Activated CD8-positive, alpha-beta memory T cell treated with anti-CD3 and anti-CD28 coated beads, Interleukin-2, amount 10 ng/mL, durations not matched to agents 7 days and 5 days (primary cell): ENCODE measurements at regions not wholly inside any gene's neighbourhood (a gene's known extent, or its start where the extent isn't known, plus 50 kb on each side); places are given as distances from the start of the nearest gene placed in this dataset.

ENCODE experiments used
- ATAC-seq: fragments of 150-1000 bp; cut with Tn5 transposase; one replicate; pipeline ENCODE4 v1.10.0; 2021; ENCODE audit warnings: moderate library complexity
- CTCF ChIA-PET: fragments of 350-600 bp; sonication (Branson Sonifier 250); formaldehyde crosslinking; loops from one replicate; lab custom pipeline; 2021; ENCODE audit warnings: antibody characterized with exemption; lab: Charles Lee
- DNase-seq: peaks from one replicate; pipeline ENCODE4 v3.0.0-alpha.2; 2020
- H3K27ac Mint-ChIP-seq: one replicate; pipeline ENCODE4 v1.8.0; 2021; ENCODE audit warnings: mild to moderate bottlenecking, mixed read lengths
- H3K27me3 Mint-ChIP-seq: one replicate; pipeline ENCODE4 v1.8.0; 2021; ENCODE audit warnings: mixed read lengths
- H3K36me3 Mint-ChIP-seq: one replicate; pipeline ENCODE4 v1.8.0; 2021; ENCODE audit warnings: mild to moderate bottlenecking, mixed read lengths
- H3K4me1 Mint-ChIP-seq: one replicate; pipeline ENCODE4 v1.8.0; 2021; ENCODE audit warnings: mixed read lengths
- H3K4me3 Mint-ChIP-seq: one replicate; pipeline ENCODE4 v1.8.0; 2021; ENCODE audit warnings: mild to moderate bottlenecking, moderate library complexity, mixed read lengths
- H3K9me3 Mint-ChIP-seq: one replicate; pipeline ENCODE4 v1.8.0; 2022; ENCODE audit warnings: low read depth, mixed read lengths

DNA sequence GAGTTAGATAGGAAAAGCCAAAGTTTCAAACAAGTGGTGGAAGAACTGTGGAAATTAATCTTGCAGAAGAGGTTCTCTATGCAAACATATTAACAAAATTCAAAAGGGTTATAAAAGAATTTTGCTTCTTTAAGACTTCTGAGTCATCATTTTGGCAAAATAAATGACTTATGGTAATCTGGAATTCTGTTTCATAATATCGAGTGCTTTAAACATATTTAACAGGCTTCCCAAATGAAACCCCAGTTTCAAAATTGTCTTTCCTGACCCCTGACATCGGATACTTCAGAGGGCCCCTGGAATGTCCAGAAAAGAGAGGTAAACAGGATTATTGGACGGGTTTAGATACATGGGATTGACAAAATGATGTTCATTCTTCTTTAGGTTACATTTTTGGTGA, 444.6 kb downstream of the HTR7 start:
- Mint-ChIP-seq H3K9me3 (peaks cover 6% of the 10 kb centered on the region), H3K27ac (no peak overlapping the region), H3K36me3 (no peaks in the 10 kb centered on the region), H3K4me3 (no peak overlapping the region), H3K4me1 (no peaks in the 10 kb centered on the region), H3K27me3 (no peaks in the 10 kb centered on the region)
- no peak for DNase-seq
- CTCF ChIA-PET = no interaction called here
- no peak for ATAC-seq

DNA sequence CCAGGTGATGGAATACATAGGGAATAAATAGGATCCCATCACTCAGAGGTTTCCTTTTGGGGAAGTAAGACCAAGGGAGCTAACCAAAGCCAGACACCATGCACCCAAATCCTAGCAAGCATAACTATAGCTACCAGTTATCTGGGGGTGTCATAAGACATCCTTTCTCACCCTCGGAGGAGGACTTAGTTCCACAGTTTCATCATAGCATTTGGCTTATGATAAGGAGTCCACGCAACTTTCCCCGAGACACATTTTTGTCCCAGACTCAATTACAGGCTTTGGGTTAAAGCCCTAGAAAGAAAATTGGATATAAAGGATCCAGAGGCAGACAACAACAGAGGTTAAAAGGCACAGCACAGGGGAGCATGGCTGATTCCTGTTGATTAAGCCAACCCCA, 442.9 kb downstream of the HTR7 start:
- no peaks in the 10 kb centered on the region for H3K36me3 Mint-ChIP-seq
- CTCF ChIA-PET = no interaction called here
- no peaks in the 10 kb centered on the region for H3K4me1 Mint-ChIP-seq
- no peaks in the 10 kb centered on the region for H3K27me3 Mint-ChIP-seq
- DNase-seq (no peak), ATAC-seq (no peak)
- peaks cover 4% of the 10 kb centered on the region for H3K9me3 Mint-ChIP-seq
- H3K4me3 Mint-ChIP-seq = no peak overlapping the region
- no peak overlapping the region for H3K27ac Mint-ChIP-seq

DNA sequence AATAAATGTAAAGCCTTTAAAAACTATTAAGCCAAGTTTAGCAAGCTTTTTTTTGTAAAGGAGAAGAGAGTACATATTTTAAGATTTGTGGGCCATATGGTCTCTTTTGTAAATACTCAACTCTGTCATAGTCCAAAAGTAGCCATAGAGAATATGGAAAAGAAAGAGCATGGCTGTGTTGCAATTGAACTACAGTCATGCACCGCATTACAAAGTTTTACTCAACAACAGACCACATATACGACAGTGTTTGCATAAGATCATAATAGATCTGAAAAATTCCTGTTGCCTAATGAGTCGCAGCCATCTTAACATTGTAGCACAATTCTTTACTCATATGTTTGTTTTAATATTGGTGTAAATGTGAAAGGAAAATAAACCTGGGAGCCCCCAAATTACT, 440.8 kb downstream of the HTR7 start:
- ATAC-seq = no peak
- Mint-ChIP-seq H3K27me3 (no peaks in the 10 kb centered on the region), H3K9me3 (peaks cover 3% of the 10 kb centered on the region), H3K27ac (no peak overlapping the region), H3K4me1 (no peaks in the 10 kb centered on the region), H3K36me3 (no peaks in the 10 kb centered on the region), H3K4me3 (no peak overlapping the region)
- CTCF ChIA-PET = no interaction called here
- no peak for DNase-seq

DNA sequence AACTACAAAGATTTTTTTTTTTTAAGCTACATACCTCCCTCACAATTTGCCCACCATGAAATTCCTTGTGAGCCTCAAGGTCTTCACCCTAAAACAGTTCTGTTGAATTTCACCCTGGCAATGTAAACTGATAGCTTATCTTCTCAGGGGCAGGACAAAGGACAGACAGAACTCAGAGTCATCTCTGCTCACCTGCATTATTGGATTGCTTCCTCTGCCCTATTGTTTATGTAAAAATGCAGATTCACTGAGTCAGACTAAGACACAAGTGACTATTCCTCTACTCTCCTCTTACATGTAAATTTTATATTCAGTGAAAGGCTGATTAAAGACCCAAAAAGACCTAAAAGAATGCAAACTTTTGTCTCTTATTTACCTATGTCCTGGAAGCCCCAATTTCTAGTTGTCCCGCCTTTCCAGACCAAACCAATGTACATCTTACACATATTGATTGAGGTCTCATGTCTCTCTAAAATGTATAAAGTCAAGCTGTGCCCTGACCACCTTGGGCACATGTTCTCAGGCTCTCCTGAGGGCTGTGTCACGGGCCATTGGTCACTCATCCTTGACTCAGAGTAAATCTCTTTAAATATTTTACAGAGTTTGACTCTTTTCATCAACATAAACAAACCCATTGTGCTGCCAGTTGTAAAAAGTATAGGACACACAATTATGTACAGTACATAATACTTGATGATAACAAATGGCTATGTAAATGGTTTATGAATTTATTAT, 440.2 kb downstream of the HTR7 start:
- ATAC-seq (no peak), DNase-seq (no peak)
- H3K9me3 Mint-ChIP-seq = peaks cover 3% of the 10 kb centered on the region
- H3K4me3 Mint-ChIP-seq = no peak overlapping the region
- H3K4me1 Mint-ChIP-seq = no peaks in the 10 kb centered on the region
- H3K27ac Mint-ChIP-seq = no peak overlapping the region
- no peaks in the 10 kb centered on the region for H3K27me3 Mint-ChIP-seq
- no peaks in the 10 kb centered on the region for H3K36me3 Mint-ChIP-seq
- CTCF ChIA-PET = no interaction called here

DNA sequence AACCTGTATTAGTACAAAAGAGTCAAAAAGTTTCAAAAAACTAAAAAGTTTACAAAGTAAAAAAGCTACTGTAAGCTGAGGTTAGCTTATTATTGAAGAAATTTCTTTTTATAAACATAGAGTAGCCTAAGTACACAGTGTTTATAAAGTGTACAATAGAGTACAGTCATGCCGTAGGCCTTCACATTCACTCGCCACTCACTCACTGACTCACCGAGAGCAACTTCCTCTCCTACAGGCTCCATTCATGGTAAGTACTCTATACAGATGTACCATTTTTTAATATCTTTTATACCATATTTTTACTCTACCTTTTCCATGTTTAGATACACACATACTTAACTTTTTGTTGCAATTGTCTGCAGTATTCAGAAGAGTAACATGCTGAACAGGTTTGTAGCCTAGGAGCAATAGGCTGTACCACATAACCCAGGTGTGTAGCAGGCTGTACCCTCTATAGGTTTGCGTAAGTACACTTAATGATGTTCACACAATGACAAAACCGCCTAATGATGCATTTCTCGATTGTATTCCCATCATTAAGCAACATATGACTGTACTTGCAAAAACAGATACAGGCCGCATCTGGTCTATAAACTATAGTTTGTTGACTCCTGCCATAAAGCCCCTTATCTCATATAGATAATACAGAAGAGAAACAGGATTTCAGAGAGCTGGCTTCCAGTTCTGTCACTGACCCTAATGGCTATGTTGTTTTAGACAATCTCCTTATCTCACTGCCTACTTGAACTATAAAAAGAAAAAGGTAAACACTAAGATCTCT, 438.8 kb downstream of the HTR7 start:
- no peaks in the 10 kb centered on the region for H3K4me1 Mint-ChIP-seq
- no peak overlapping the region for H3K27ac Mint-ChIP-seq
- no peak for DNase-seq
- no peak overlapping the region for H3K4me3 Mint-ChIP-seq
- no peaks in the 10 kb centered on the region for H3K36me3 Mint-ChIP-seq
- no peaks in the 10 kb centered on the region for H3K27me3 Mint-ChIP-seq
- ATAC-seq = no peak
- CTCF ChIA-PET = interaction anchor here (0.6 kb wide), 1 partner anchor 341 kb away, joined by 4 read pairs; no protein-coding TSS in a partner anchor
- peaks cover 6% of the 10 kb centered on the region for H3K9me3 Mint-ChIP-seq

DNA sequence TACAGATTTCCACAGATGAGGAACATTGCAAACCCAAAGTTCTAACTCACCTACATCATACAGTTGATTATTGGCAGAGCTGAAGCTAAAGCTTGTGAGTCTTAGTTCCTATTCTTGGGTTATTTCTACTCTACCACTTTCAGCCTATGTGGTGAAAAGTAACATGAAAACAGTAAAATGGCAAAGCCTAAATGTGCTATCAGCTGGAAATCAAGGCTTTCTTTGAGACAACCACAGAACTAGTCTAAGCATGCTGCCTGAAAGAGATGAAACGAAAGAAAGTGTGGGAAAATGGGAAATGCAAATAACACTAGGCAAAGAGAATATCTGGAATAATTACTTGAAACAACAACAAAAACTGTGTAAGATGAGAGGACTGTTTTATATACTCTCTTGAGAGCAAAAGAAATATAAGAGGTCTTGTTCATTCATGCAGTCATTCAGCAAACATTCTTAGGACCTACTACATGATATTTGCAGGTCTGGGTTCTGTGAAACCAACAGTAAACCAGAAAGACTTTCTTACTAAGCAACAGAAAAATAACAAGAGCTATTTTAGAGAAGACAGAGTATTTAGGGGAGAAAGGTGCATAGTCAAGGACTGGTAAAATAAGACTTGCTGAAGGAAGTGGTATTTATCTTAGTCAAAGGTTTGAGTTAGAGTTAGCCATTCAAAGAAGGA, 437.1 kb downstream of the HTR7 start:
- DNase-seq (no peak), ATAC-seq (no peak)
- no peak overlapping the region for H3K4me3 Mint-ChIP-seq
- H3K36me3 Mint-ChIP-seq = no peaks in the 10 kb centered on the region
- no peaks in the 10 kb centered on the region for H3K4me1 Mint-ChIP-seq
- peaks cover 10% of the 10 kb centered on the region for H3K9me3 Mint-ChIP-seq
- H3K27ac Mint-ChIP-seq = no peak overlapping the region
- CTCF ChIA-PET = no interaction called here
- no peaks in the 10 kb centered on the region for H3K27me3 Mint-ChIP-seq

DNA sequence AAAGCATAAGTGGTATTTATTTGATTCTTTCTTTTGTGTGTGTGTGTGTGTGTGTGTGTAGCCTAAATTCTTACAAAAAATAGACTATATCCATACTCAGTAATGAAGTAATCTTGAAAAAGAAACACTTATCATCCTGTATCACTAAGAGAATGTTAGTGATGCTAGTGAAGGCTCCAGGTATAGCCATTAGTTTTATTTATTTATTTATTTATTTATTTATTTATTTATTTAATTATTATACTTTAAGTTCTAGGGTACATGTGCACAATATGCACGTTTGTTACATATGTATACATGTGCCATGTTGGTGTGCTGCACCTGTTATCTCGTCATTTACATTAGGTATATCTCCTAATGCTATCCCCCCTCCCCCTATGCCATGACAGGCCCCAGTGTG, 436.0 kb downstream of the HTR7 start:
- H3K4me1 Mint-ChIP-seq = no peaks in the 10 kb centered on the region
- DNase-seq (no peak), ATAC-seq (no peak)
- no peak overlapping the region for H3K4me3 Mint-ChIP-seq
- H3K36me3 Mint-ChIP-seq = no peaks in the 10 kb centered on the region
- peaks cover 12% of the 10 kb centered on the region for H3K9me3 Mint-ChIP-seq
- H3K27ac Mint-ChIP-seq = no peak overlapping the region
- CTCF ChIA-PET = no interaction called here
- no peaks in the 10 kb centered on the region for H3K27me3 Mint-ChIP-seq

DNA sequence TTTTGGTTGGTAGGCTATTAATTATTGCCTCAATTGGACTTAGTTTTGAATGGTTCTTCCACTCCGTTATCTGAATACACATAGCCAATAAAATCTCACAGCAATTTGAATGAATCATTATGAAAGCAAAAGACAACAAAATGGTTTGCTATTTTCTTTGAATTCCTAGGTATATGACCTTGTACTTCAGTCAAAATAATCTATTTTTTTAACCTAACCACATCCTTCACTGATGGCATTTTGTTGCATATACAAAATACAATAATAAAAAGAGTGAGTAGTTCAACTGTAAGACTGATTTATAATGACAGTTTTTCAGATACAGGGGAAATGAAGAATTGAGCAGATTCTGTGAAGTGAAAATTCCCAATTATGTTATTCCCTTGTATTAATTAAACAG, 433.1 kb downstream of the HTR7 start:
- H3K4me1 Mint-ChIP-seq = no peaks in the 10 kb centered on the region
- H3K27me3 Mint-ChIP-seq = no peaks in the 10 kb centered on the region
- no peak for DNase-seq
- H3K9me3 Mint-ChIP-seq = peaks cover 12% of the 10 kb centered on the region
- H3K27ac Mint-ChIP-seq = no peak overlapping the region
- ATAC-seq = no peak
- H3K4me3 Mint-ChIP-seq = no peak overlapping the region
- CTCF ChIA-PET = no interaction called here
- H3K36me3 Mint-ChIP-seq = no peaks in the 10 kb centered on the region

DNA sequence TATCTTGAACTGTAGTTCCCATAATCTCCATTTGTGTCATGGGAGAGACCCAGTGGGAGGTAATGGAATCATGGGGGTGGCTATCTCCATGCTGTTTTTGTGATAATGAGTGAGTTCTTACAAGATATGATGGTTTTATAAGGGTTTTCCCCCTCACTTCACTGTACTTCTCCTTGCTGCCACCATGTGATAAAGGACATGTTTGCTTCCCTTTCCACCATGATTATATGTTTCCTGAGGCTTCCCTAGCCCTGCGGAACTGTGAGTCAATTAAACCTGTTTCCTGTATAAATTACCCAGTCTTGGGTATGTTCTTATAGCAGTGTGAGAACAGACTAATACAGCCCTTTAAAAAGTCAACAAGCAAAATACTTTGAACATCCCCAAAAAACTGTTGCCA, 427.7 kb downstream of the HTR7 start:
- CTCF ChIA-PET = no interaction called here
- ATAC-seq = no peak

DNA sequence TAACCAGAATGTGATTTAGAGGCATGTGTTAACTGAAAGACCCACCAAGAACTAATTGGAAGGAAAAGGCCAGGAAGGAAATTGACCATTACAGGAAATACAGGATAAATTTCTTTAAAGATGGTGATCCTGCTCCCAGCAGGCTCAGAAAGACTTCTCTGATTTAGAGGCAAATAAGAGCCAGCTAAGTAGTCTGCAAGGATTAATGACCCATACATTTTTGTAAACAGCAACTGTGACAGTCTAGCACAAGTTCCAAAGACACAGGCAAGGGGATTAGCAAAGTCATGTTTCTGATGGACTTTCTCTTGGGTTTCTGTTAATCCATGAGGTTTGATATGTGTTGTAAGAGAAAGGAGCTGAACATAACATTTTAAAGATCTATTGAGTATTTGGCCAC, 425.0 kb downstream of the HTR7 start:
- H3K27me3 Mint-ChIP-seq = no peaks in the 10 kb centered on the region
- H3K9me3 Mint-ChIP-seq = no peaks in the 10 kb centered on the region
- no peak overlapping the region for H3K4me3 Mint-ChIP-seq
- H3K4me1 Mint-ChIP-seq = no peaks in the 10 kb centered on the region
- DNase-seq = no peak
- no peak overlapping the region for H3K27ac Mint-ChIP-seq
- CTCF ChIA-PET = no interaction called here
- ATAC-seq = no peak
- no peaks in the 10 kb centered on the region for H3K36me3 Mint-ChIP-seq

More for the DNA sequence above, 427.7 kb downstream of the HTR7 start:
- no peak for DNase-seq
- Mint-ChIP-seq H3K27me3 (no peaks in the 10 kb centered on the region), H3K27ac (no peak overlapping the region), H3K4me1 (no peaks in the 10 kb centered on the region), H3K36me3 (no peaks in the 10 kb centered on the region), H3K9me3 (peaks cover 3% of the 10 kb centered on the region), H3K4me3 (no peak overlapping the region)

DNA sequence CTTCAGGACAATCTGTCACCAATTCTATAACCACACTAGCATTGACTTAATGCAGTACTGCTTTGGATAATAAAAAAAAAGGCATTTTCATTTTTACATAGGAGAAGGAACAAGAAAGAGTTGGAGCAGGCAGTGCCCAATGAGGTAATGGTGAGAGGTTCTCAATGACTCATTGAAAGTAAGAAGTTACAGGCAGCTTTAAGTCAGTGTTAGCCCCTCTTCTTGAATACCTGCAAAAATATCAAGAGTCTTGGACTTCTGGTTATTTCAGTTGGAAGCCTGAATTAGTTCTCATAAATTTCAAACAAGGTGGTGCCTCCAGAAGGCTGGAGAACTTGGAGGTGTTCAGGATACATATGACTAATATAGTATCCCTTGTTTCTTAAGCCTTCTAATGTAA, 422.5 kb downstream of the HTR7 start:
- DNase-seq (no peak), ATAC-seq (no peak)
- no peak overlapping the region for H3K27ac Mint-ChIP-seq
- no peaks in the 10 kb centered on the region for H3K9me3 Mint-ChIP-seq
- no peak overlapping the region for H3K4me3 Mint-ChIP-seq
- H3K27me3 Mint-ChIP-seq = no peaks in the 10 kb centered on the region
- H3K36me3 Mint-ChIP-seq = no peaks in the 10 kb centered on the region
- no peaks in the 10 kb centered on the region for H3K4me1 Mint-ChIP-seq
- CTCF ChIA-PET = no interaction called here

DNA sequence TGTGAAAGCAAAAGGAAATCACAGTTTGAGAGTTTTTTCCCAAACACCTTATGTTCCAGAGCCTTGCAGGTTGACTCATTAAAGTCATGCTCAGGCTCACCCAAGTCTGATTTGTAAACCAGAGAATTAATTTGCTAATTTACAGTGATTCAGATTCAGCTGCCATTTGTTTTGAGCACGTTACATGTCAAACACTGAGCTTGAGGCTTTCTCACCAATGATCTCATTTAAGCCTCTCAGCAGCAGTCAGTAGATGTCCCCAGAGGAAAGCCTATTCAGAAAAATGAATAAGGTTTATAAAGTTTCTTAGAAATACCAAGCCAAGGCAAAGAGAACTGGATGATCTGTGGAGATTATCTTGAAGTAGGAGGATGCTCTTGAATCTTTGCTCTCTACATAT, 420.4 kb downstream of the HTR7 start:
- DNase-seq (no peak), ATAC-seq (no peak)
- H3K27ac Mint-ChIP-seq = no peak overlapping the region
- H3K9me3 Mint-ChIP-seq = peaks cover 4% of the 10 kb centered on the region
- CTCF ChIA-PET = no interaction called here
- H3K4me3 Mint-ChIP-seq = no peak overlapping the region
- no peaks in the 10 kb centered on the region for H3K4me1 Mint-ChIP-seq
- no peaks in the 10 kb centered on the region for H3K36me3 Mint-ChIP-seq
- H3K27me3 Mint-ChIP-seq = no peaks in the 10 kb centered on the region

DNA sequence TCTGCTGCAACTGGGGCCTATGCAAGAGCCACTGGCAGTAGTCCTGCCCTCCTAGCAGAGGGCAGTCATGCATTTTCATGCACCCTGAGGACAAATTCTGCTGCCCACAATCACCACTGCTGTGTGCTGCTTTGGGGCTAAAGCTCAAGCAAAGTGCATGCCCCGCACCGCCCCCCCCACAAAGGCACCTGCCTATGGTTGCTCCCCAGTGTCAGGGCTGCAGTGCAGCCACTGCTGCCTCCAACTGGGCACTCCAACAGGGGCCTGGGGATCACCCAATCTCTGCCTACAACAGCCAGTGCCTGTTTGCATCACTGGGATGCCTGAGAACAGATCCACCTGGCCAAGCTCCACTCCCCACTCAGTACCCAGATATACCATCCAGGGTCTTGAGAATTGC, 417.0 kb downstream of the HTR7 start:
- H3K4me3 Mint-ChIP-seq = no peak overlapping the region
- no peaks in the 10 kb centered on the region for H3K4me1 Mint-ChIP-seq
- no peaks in the 10 kb centered on the region for H3K27me3 Mint-ChIP-seq
- ATAC-seq = no peak
- H3K9me3 Mint-ChIP-seq = peaks cover 9% of the 10 kb centered on the region
- no peaks in the 10 kb centered on the region for H3K36me3 Mint-ChIP-seq
- DNase-seq = no peak
- CTCF ChIA-PET = no interaction called here
- no peak overlapping the region for H3K27ac Mint-ChIP-seq

DNA sequence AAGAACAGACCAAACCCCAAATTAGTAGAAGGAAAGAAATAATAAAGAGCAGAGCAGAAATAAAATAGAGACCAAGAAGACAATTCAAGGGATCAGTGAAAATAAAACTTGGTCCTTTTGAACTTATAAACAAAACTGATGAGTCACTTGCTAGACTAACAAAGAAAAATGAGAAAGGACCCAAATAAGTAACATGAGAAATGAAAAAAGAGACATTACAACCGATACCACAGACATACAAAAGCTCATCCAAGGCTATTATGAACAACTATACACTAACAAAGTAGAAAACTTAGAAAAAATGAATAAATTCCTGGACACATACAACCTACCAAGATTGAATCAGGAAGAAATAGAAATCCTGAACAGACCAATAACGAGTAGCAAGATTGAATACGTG, 414.5 kb downstream of the HTR7 start:
- CTCF ChIA-PET = no interaction called here
- H3K27me3 Mint-ChIP-seq = no peaks in the 10 kb centered on the region
- no peak overlapping the region for H3K4me3 Mint-ChIP-seq
- H3K9me3 Mint-ChIP-seq = peaks cover 14% of the 10 kb centered on the region
- ATAC-seq (no peak), DNase-seq (no peak)
- no peaks in the 10 kb centered on the region for H3K36me3 Mint-ChIP-seq
- no peaks in the 10 kb centered on the region for H3K4me1 Mint-ChIP-seq
- H3K27ac Mint-ChIP-seq = no peak overlapping the region
